Astrocyte (in vitro differentiated cells and primary cell): ENCODE measurements at regions not wholly inside any gene's neighbourhood (a gene's known extent, or its start where the extent isn't known, plus 50 kb on each side); places are given as distances from the start of the nearest gene placed in this dataset.

Experiments used
- EZH2 ChIP-seq: IDR thresholded peaks from 2 replicates; pipeline ENCODE4 v1.6.1; 2012; ENCODE audit warnings: mild to moderate bottlenecking, low read length, inconsistent platforms; ENCODE audit not compliant: insufficient read depth
- TF ChIP-seq, protein P1 (sequence below): IDR thresholded peaks from 2 replicates; pipeline ENCODE4 v1.5.1; 2011; ENCODE audit warnings: low read depth, mild to moderate bottlenecking, inconsistent platforms, low read length, moderate library complexity; ENCODE audit not compliant: insufficient read depth

DNA sequence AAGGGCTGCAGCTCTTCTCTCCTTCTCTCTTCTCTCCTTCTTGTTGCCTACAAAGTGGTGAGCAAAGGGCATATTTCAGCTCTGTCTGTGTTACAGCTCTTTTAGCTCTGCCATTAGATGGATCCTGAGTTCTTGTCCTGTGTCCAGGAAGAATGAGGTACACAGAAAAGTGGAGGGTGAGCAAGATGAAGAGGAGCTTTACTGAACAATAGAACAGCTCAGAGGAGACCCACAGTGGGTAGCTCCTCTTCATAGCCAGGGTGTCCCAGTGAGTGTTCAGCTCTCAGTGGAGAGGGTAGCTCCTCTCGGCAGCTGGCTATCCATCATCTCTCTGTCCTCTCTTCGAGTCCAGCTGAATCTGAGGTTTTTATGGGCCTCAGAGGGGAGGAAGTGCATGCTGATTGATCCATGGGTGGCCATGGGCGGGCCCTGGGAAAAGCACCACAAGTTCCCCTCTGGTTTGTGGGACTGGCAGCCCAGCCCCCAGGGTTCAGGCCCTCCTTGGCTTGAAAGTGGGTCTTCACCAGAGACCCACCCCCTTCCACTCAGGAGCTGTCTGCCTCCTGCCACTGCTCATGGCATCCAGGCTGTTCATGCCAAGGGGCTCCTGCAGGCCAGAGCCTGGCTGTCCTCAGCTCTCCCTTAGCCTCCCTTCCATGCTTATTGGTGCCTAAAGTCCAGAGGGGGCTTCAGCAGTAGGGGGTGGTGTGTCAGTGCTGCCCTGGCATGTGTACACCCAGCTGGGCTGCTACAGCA, 109.1 kb upstream of the FAM180A start:
- TF ChIP-seq, protein P1, sequence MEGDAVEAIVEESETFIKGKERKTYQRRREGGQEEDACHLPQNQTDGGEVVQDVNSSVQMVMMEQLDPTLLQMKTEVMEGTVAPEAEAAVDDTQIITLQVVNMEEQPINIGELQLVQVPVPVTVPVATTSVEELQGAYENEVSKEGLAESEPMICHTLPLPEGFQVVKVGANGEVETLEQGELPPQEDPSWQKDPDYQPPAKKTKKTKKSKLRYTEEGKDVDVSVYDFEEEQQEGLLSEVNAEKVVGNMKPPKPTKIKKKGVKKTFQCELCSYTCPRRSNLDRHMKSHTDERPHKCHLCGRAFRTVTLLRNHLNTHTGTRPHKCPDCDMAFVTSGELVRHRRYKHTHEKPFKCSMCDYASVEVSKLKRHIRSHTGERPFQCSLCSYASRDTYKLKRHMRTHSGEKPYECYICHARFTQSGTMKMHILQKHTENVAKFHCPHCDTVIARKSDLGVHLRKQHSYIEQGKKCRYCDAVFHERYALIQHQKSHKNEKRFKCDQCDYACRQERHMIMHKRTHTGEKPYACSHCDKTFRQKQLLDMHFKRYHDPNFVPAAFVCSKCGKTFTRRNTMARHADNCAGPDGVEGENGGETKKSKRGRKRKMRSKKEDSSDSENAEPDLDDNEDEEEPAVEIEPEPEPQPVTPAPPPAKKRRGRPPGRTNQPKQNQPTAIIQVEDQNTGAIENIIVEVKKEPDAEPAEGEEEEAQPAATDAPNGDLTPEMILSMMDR: no peak
- no peak for TF ChIP-seq EZH2
